ENCODE measurements at regions not wholly inside any gene's neighbourhood (a gene's known extent, or its start where the extent isn't known, plus 50 kb on each side); places are given as distances from the start of the nearest gene placed in this dataset.

DNA sequence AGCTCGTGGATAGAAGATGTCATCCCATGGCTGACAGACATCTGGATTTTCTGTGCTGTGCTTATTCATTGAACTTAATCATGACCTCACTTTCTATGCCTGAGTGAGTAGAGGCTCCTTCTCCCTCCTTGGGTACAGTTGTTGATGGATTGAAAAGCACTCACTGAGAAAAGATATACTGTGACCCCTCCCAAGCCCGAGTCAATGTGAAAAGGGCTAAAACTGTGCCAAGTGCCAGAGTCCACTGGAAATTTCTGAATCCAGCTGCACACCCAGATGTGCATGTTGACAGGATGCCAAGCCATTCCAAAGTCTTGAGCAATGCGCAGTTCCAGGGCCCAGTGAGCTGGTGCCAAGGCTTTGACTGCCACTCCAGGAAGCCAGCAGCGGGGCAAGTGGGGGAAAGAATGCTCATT is 473.0 kb downstream of the NTRK2 start:
- no peak for TF ChIP-seq CTCF (IDR thresholded peaks at IDR 0.05; ENCODE audit: poor library complexity, severe bottlenecking)
- TF ChIP-seq TAF1 (IDR thresholded peaks at IDR 0.05; ENCODE audit: low read depth): no peak
- no peak for TF ChIP-seq MXI1 (conservative IDR thresholded peaks at IDR 0.05; ENCODE audit: poor library complexity, severe bottlenecking)
- TF ChIP-seq EP300 (conservative IDR thresholded peaks at IDR 0.05; ENCODE audit: poor library complexity, severe bottlenecking): no peak
- no peak for TF ChIP-seq POLR2AphosphoS5 (IDR thresholded peaks at IDR 0.05)
- no peak for TF ChIP-seq SMC3 (conservative IDR thresholded peaks at IDR 0.05; ENCODE audit: poor library complexity)
- TF ChIP-seq EZH2 (IDR thresholded peaks at IDR 0.05; ENCODE audit: borderline replicate concordance, insufficient read depth, low read length, poor library complexity, severe bottlenecking): no peak
- TF ChIP-seq RAD21 (conservative IDR thresholded peaks at IDR 0.05): no peak
